IMR-90 (cell line): ENCODE measurements at regions not wholly inside any gene's neighbourhood (a gene's known extent, or its start where the extent isn't known, plus 50 kb on each side); places are given as distances from the start of the nearest gene placed in this dataset.

Experiments
- ATAC-seq: fragments of 200-7000 bp; cut with Tn5 transposase; 2 replicates; pipeline ENCODE4 v1.9.1; 2020; ENCODE audit warnings: low read depth, mild to moderate bottlenecking, moderate library complexity
- BruUV-seq: library from RNA; stranded (reverse); fragments of 400-500 nt; replicated peaks from 2 replicates; lab custom pipeline; 2021; lab: Mats Ljungman, UMichigan
- CTCF ChIA-PET: fragments of 300-600 bp; formaldehyde crosslinking; extraction: SDS; loops from one replicate; lab custom pipeline; 2021; ENCODE audit warnings: antibody characterized with exemption; lab: Yijun Ruan, JAX
- POLR2A ChIA-PET: fragments of 300-600 bp; sonication (Branson Sonifier 250); formaldehyde crosslinking; loops from one replicate; lab custom pipeline; 2022; ENCODE audit warnings: antibody characterized with exemption; ENCODE audit not compliant: unreplicated experiment; lab: Charles Lee
- DNase-seq: peaks from one replicate; pipeline ENCODE4 v3.0.0; 2013
- H2AFZ ChIP-seq: replicated peaks from 2 replicates; pipeline ENCODE3; 2013; ENCODE audit warnings: low read length, mild to moderate bottlenecking; ENCODE audit not compliant: poor library complexity
- H2AK5ac ChIP-seq: 2 replicates; pipeline ENCODE4 v1.6.1; 2013; ENCODE audit warnings: low read depth, low read length, inconsistent platforms
- H2AK9ac ChIP-seq: replicated peaks from 2 replicates; pipeline ENCODE3; 2013; ENCODE audit warnings: mild to moderate bottlenecking, low read depth, low read length, moderate library complexity; ENCODE audit not compliant: poor library complexity
- H2BK120ac ChIP-seq: 2 replicates; pipeline ENCODE4 v1.6.1; 2013; ENCODE audit warnings: low read depth, low read length, inconsistent platforms
- H2BK15ac ChIP-seq: 3 replicates; pipeline ENCODE4 v1.6.1; 2013; ENCODE audit warnings: low read depth, low read length, inconsistent platforms
- H2BK20ac ChIP-seq: 2 replicates; pipeline ENCODE4 v1.6.1; 2013; ENCODE audit warnings: low read depth, mild to moderate bottlenecking, inconsistent platforms, low read length, moderate library complexity
- H2BK5ac ChIP-seq: 2 replicates; pipeline ENCODE4 v1.6.1; 2013; ENCODE audit warnings: mild to moderate bottlenecking, low read depth, low read length, inconsistent platforms; ENCODE audit not compliant: poor library complexity, severe bottlenecking
- H3K14ac ChIP-seq: replicated peaks from 2 replicates; pipeline ENCODE4 v1.6.1; 2013; ENCODE audit warnings: low read depth, low read length, inconsistent platforms
- H3K18ac ChIP-seq: 2 replicates; pipeline ENCODE4 v1.6.1; 2013; ENCODE audit warnings: low read depth, low read length, control low read depth
- H3K23ac ChIP-seq: 2 replicates; pipeline ENCODE4 v1.6.1; 2013; ENCODE audit warnings: low read depth, low read length, inconsistent platforms
- H3K27ac ChIP-seq: 2 replicates; pipeline ENCODE4 v1.5.1; 2013; ENCODE audit warnings: mild to moderate bottlenecking, control low read depth, low read length; ENCODE audit not compliant: insufficient read depth
- H3K27me3 ChIP-seq: 2 replicates; pipeline ENCODE4 v1.6.1; 2013; ENCODE audit warnings: low read length; ENCODE audit not compliant: control insufficient read depth, insufficient read depth
- H3K36me3 ChIP-seq: 2 replicates; pipeline ENCODE4 v1.6.1; 2013; ENCODE audit warnings: low read length, mixed read lengths; ENCODE audit not compliant: control insufficient read depth, insufficient read depth
- H3K4ac ChIP-seq: 2 replicates; pipeline ENCODE4 v1.6.1; 2013; ENCODE audit warnings: low read depth, low read length, inconsistent platforms
- H3K4me1 ChIP-seq: 2 replicates; pipeline ENCODE4 v1.6.1; 2013; ENCODE audit warnings: low read length, mixed read lengths; ENCODE audit not compliant: control insufficient read depth, insufficient read depth
- H3K4me2 ChIP-seq: 2 replicates; pipeline ENCODE4 v1.6.1; 2013; ENCODE audit warnings: low read depth, mild to moderate bottlenecking, control low read depth, low read length, moderate library complexity
- H3K4me3 ChIP-seq: 2 replicates; pipeline ENCODE4 v1.5.1; 2013; ENCODE audit warnings: low read depth, mild to moderate bottlenecking, control low read depth, low read length, moderate library complexity; ENCODE audit not compliant: insufficient read depth
- H3K56ac ChIP-seq: 2 replicates; pipeline ENCODE4 v1.6.1; 2013; ENCODE audit warnings: low read length, inconsistent platforms; ENCODE audit not compliant: insufficient read depth; ENCODE audit errors: extremely low read depth
- H3K79me1 ChIP-seq, 2 experiments: 2 replicates each; pipeline ENCODE4 v1.6.1; 2013; ENCODE audit warnings: low read length in 2 of 2, inconsistent platforms in 1 of 2, low read depth in 1 of 2
- H3K9ac ChIP-seq: 2 replicates; pipeline ENCODE4 v1.6.1; 2013; ENCODE audit warnings: low read depth, low read length, control low read depth
- H3K9me1 ChIP-seq: 2 replicates; pipeline ENCODE4 v1.6.1; 2013; ENCODE audit warnings: low read length, inconsistent platforms; ENCODE audit not compliant: insufficient read depth
- H3K9me3 ChIP-seq: 2 replicates; pipeline ENCODE4 v1.6.1; 2013; ENCODE audit warnings: low read length; ENCODE audit not compliant: control insufficient read depth, insufficient read depth
- H4K20me1 ChIP-seq: 2 replicates; pipeline ENCODE4 v1.6.1; 2013; ENCODE audit warnings: low read length, inconsistent platforms; ENCODE audit not compliant: insufficient read depth
- H4K5ac ChIP-seq: 2 replicates; pipeline ENCODE4 v1.6.1; 2013; ENCODE audit warnings: mild to moderate bottlenecking, low read depth, low read length, control low read depth
- H4K8ac ChIP-seq, 2 experiments: 2 replicates each; pipeline ENCODE4 v1.6.1; 2013; ENCODE audit warnings: low read depth in 2 of 2, low read length in 2 of 2, control low read depth in 1 of 2, inconsistent platforms in 1 of 2
- H4K91ac ChIP-seq: 2 replicates; pipeline ENCODE4 v1.6.1; 2013; ENCODE audit warnings: low read depth, low read length, inconsistent platforms; ENCODE audit not compliant: insufficient read depth
- BHLHE40 ChIP-seq: fragments of 150-350 bp; IDR thresholded peaks from 2 replicates; pipeline ENCODE4 v1.6.1; 2016; ENCODE audit warnings: mild to moderate bottlenecking, low read depth, low read length
- CEBPB ChIP-seq: IDR thresholded peaks from 2 replicates; pipeline ENCODE4 v1.6.1; 2012; ENCODE audit warnings: low read depth, low read length, improper control_type of control experiment
- CHD1 ChIP-seq: IDR thresholded peaks from 2 replicates; pipeline ENCODE4 v1.6.1; 2012; ENCODE audit warnings: low read depth, low read length, improper control_type of control experiment
- CTCF ChIP-seq: conservative IDR thresholded peaks from 2 replicates; pipeline ENCODE4 v1.5.1; 2012; ENCODE audit warnings: mild to moderate bottlenecking, low read depth, low read length, improper control_type of control experiment
- FOS ChIP-seq: fragments of 150-350 bp; IDR thresholded peaks from 2 replicates; pipeline ENCODE4 v1.6.1; 2016; ENCODE audit warnings: low read depth, low read length
- MAFK ChIP-seq: IDR thresholded peaks from 2 replicates; pipeline ENCODE4 v1.6.1; 2012; ENCODE audit warnings: low read depth, low read length, improper control_type of control experiment
- MAZ ChIP-seq: IDR thresholded peaks from 2 replicates; pipeline ENCODE4 v1.6.1; 2012; ENCODE audit warnings: low read depth, mild to moderate bottlenecking, low read length, improper control_type of control experiment, moderate library complexity, borderline replicate concordance
- MXI1 ChIP-seq: IDR thresholded peaks from 2 replicates; pipeline ENCODE4 v1.6.1; 2012; ENCODE audit warnings: low read depth, mild to moderate bottlenecking, low read length, moderate library complexity, borderline replicate concordance
- NFE2L2 ChIP-seq: fragments of 150-350 bp; IDR thresholded peaks from 2 replicates; pipeline ENCODE4 v1.6.1; 2016; ENCODE audit warnings: low read depth, mild to moderate bottlenecking, low read length
- POLR2A ChIP-seq: IDR thresholded peaks from 2 replicates; pipeline ENCODE4 v1.6.1; 2012; ENCODE audit warnings: mild to moderate bottlenecking, low read depth, low read length
- RAD21 ChIP-seq: IDR thresholded peaks from 2 replicates; pipeline ENCODE4 v1.6.1; 2012; ENCODE audit warnings: low read length, improper control_type of control experiment
- RCOR1 ChIP-seq: IDR thresholded peaks from 2 replicates; pipeline ENCODE4 v1.6.1; 2012; ENCODE audit warnings: mild to moderate bottlenecking, low read length, improper control_type of control experiment; ENCODE audit not compliant: insufficient replicate concordance
- RFX5 ChIP-seq: IDR thresholded peaks from 2 replicates; pipeline ENCODE4 v1.8.0; 2012; ENCODE audit warnings: low read depth, mild to moderate bottlenecking, low read length, moderate library complexity
- SMC3 ChIP-seq: fragments of 150-350 bp; IDR thresholded peaks from 2 replicates; pipeline ENCODE4 v1.6.1; 2016; ENCODE audit warnings: low read depth, mild to moderate bottlenecking, antibody characterized with exemption, low read length, moderate library complexity
- WGBS, 2 experiments: methylation state at CpG; one replicate each; pipeline versions ENCODE4 v1.1.5 to v1.1.7; 2013; ENCODE audit warnings: missing lambda C conversion rate in 2 of 2; ENCODE audit not compliant: insufficient read length in 1 of 2; ENCODE audit errors: extremely low coverage in 2 of 2; 5-methylcytosine and 5-hydroxymethylcytosine counted together
- dilution Hi-C: fragments of 300-500 bp; cut with HindIII; formaldehyde crosslinking; loops from one replicate; pipeline ENCODE4 v1.14.3; 2018; ENCODE audit warnings: low sequenced_read_pairs; ENCODE audit not compliant: unreplicated experiment
- in situ Hi-C: fragments of 300-500 bp; cut with MboI; formaldehyde crosslinking; loops from 3 replicates; pipeline ENCODE4 v1.14.3; 2019; ENCODE audit warnings: low sequenced_read_pairs, inconsistent platforms, mixed read lengths
- intact Hi-C: fragments of 100-400 bp; cut with micrococcal nuclease; formaldehyde crosslinking; loops from 2 replicates; pipeline ENCODE4 v1.10.0; 2022
- TF ChIP-seq, protein P1 (sequence below): fragments of 150-350 bp; IDR thresholded peaks from 2 replicates; pipeline ENCODE4 v1.6.1; 2016; ENCODE audit warnings: low read depth, mild to moderate bottlenecking, low read length, moderate library complexity, borderline replicate concordance
- TF ChIP-seq, protein P2 (sequence below): fragments of 150-350 bp; IDR thresholded peaks from 2 replicates; pipeline ENCODE4 v1.6.1; 2017; ENCODE audit warnings: mild to moderate bottlenecking, antibody characterized with exemption, low read length, low read depth

DNA sequence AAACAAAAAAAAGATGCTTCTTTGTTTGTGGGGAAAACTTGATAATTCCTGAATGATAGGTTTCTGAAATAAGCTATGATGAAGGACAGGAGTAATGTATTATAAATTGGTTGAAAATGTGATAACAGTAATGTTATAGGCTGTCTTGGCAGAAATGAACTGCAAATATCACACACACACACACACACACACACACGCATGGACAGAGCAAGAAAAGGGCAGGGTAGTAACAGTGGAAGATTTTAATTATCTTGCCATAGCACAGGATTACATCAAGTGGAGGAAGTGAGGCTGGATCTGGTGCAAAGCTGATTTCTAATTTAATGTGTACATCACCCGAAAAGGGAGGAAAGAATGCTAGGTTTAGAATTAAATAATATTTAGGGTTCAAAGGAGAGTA is 97.5 kb upstream of the CXXC4 start:
- no peak overlapping the region for H3K14ac ChIP-seq
- no peak overlapping the region for H3K4me3 ChIP-seq
- no peaks in the 10 kb centered on the region for H3K36me3 ChIP-seq
- CTCF ChIA-PET: no interaction called here
- ATAC-seq (no peak), DNase-seq (no peak)
- H3K18ac ChIP-seq: no peak overlapping the region
- intact Hi-C loops: no loop called here
- H2AFZ ChIP-seq: no peak overlapping the region
- no peak overlapping the region for H2BK20ac ChIP-seq
- no peak overlapping the region for H2BK120ac ChIP-seq
- dilution Hi-C loops: no loop called here
- H4K8ac ChIP-seq: no peak overlapping the region
- H3K79me1 ChIP-seq: no peaks in the 10 kb centered on the region
- H3K27me3 ChIP-seq: no peaks in the 10 kb centered on the region
- no peak overlapping the region for H2BK5ac ChIP-seq
- no peaks in the 10 kb centered on the region for H4K20me1 ChIP-seq
- H2BK15ac ChIP-seq: no peak overlapping the region
- no peak overlapping the region for H3K23ac ChIP-seq
- no peak overlapping the region for H3K4me2 ChIP-seq
- no TSS peak for BruUV-seq
- no peak overlapping the region for H2AK5ac ChIP-seq
- H3K9me1 ChIP-seq: no peaks in the 10 kb centered on the region
- H3K9ac ChIP-seq: no peak overlapping the region
- no peak overlapping the region for H4K91ac ChIP-seq
- H4K5ac ChIP-seq: no peak overlapping the region
- POLR2A ChIA-PET: no interaction called here
- WGBS, 2 experiments: no CpG with 5 or more reads among the region's 2 CpGs
- no peak overlapping the region for H3K27ac ChIP-seq
- H2AK9ac ChIP-seq: no peak overlapping the region
- in situ Hi-C loops: no loop called here
- no peaks in the 10 kb centered on the region for H3K4me1 ChIP-seq
- TF ChIP-seq MAZ: no peak
- TF ChIP-seq SMC3: no peak
- TF ChIP-seq CHD1: no peak
- TF ChIP-seq CTCF: no peak
- no peak for TF ChIP-seq POLR2A
- no peak for TF ChIP-seq FOS
- TF ChIP-seq MXI1: no peak
- TF ChIP-seq, protein P1, sequence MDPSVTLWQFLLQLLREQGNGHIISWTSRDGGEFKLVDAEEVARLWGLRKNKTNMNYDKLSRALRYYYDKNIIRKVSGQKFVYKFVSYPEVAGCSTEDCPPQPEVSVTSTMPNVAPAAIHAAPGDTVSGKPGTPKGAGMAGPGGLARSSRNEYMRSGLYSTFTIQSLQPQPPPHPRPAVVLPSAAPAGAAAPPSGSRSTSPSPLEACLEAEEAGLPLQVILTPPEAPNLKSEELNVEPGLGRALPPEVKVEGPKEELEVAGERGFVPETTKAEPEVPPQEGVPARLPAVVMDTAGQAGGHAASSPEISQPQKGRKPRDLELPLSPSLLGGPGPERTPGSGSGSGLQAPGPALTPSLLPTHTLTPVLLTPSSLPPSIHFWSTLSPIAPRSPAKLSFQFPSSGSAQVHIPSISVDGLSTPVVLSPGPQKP: no peak
- TF ChIP-seq RAD21: no peak
- TF ChIP-seq RFX5: no peak
- TF ChIP-seq, protein P2, sequence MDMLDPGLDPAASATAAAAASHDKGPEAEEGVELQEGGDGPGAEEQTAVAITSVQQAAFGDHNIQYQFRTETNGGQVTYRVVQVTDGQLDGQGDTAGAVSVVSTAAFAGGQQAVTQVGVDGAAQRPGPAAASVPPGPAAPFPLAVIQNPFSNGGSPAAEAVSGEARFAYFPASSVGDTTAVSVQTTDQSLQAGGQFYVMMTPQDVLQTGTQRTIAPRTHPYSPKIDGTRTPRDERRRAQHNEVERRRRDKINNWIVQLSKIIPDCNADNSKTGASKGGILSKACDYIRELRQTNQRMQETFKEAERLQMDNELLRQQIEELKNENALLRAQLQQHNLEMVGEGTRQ: no peak
- TF ChIP-seq MAFK: no peak
- no peak for TF ChIP-seq BHLHE40
- TF ChIP-seq CEBPB: no peak
- no peak for TF ChIP-seq RCOR1
- TF ChIP-seq NFE2L2: no peak
- H3K9me3 ChIP-seq: peaks cover 3% of the 10 kb centered on the region; the same call in 1 of the 2 replicates
- no peak overlapping the region for H3K56ac ChIP-seq
- no peak overlapping the region for H3K4ac ChIP-seq
